ENCODE measurements at regions not wholly inside any gene's neighbourhood (a gene's known extent, or its start where the extent isn't known, plus 50 kb on each side); places are given as distances from the start of the nearest gene placed in this dataset.

DNA sequence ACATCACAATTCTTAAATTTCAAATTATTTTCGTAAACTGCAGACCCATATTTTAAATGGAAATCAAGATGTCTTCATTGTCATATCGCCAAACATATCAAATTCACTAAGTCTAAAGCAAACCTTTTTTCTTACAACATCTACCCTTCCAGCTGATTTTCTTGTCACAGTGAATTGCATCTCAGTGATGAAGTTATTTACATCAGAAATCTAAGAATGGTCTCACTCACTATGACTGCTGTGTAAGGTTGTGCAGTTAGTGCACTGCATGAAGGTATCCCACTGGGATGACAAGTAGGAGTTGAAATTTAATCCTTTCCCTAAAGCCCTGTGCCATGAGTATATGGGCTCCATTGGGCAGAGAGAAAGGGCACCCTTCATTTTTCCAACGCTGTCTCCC, 399.4 kb upstream of the ITGA1 start:
- TF ChIP-seq CTCF (conservative IDR thresholded peaks at IDR 0.05) (no peak), ZFX (IDR thresholded peaks at IDR 0.05) (no peak)
- H3K27ac ChIP-seq: no peak overlapping the region

DNA sequence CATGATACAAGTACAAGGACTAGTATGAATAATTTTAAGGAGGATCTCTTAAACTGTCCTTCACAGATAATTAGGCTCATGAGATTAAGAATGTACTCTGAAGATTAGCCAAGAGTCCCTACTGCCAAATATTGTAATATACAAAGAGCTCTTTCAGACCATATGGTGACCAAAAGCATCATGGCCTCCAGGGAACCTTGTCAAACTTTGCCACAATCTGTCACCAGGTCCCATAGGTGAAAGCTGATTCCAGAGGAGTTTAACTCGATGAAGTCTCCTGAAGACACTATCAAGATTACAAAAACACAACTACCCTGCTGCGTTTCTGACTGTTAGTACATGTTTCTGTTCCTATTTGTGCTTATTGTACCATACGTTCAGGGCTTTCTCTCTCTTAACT, 395.4 kb upstream of the ITGA1 start:
- TF ChIP-seq CTCF (conservative IDR thresholded peaks at IDR 0.05): no peak
- no peak for TF ChIP-seq ZFX (IDR thresholded peaks at IDR 0.05)
- H3K27ac ChIP-seq: no peak overlapping the region

DNA sequence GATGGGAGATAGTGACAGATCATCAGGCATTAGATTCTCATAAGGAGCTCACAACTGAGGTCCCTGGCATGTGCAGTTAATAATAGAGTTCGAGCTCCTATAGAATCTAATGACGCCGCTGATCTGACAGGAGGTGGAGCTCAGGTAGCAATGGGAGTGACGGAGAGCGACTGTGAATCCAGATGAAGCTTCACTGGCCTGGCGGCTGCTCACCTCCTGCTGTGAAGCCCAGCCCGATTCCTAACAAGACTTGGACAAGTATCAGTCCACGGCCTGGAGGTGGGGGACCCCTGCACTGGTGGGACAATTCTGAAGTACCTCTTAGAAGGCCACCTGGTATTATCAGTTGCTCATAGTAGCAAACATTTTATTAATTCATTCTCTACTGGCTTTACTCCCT, 377.9 kb upstream of the ITGA1 start:
- H3K27ac ChIP-seq: no peak overlapping the region
- no peak for TF ChIP-seq CTCF (conservative IDR thresholded peaks at IDR 0.05)
- no peak for TF ChIP-seq ZFX (IDR thresholded peaks at IDR 0.05)

GRCh38 chr5:52419357-52419756, 368.4 kb upstream of the ITGA1 start:
- TF ChIP-seq CTCF (conservative IDR thresholded peaks at IDR 0.05): no peak
- TF ChIP-seq ZFX (IDR thresholded peaks at IDR 0.05): no peak
- H3K27ac ChIP-seq: no peak overlapping the region

- TF ChIP-seq CTCF (conservative IDR thresholded peaks at IDR 0.05): no peak
- no peak for TF ChIP-seq ZFX (IDR thresholded peaks at IDR 0.05)
- H3K27ac ChIP-seq: no peak overlapping the region
These were observed 360.1 kb upstream of the ITGA1 start for GRCh38 chr5:52427615-52428014.

- H3K27ac ChIP-seq: no peak overlapping the region
- TF ChIP-seq ZFX (IDR thresholded peaks at IDR 0.05) (no peak), CTCF (conservative IDR thresholded peaks at IDR 0.05) (no peak)
These were observed 358.7 kb upstream of the ITGA1 start for GRCh38 chr5:52428977-52429489.

DNA sequence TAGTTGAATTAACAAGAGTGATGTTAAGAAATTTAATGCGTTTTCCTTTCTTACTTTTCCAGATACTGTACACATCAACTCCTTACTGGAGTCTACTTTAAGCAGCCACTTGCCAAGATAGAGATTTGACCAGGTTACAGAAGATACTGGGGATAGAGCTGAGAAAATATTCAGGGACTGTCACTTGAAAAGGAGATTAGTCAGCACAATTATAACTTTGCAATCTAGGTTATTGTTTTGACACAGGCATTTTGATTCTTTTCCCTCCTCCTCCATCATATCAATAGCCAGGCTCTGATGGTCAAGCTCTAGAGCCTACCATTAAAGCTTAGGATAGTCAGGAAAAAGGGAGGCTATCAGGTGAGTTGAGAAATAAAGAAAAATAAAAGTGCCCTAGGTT, 345.9 kb upstream of the ITGA1 start:
- no peak overlapping the region for H3K27ac ChIP-seq
- TF ChIP-seq ZFX (IDR thresholded peaks at IDR 0.05): no peak
- no peak for TF ChIP-seq CTCF (conservative IDR thresholded peaks at IDR 0.05)

Measured in C4-2B (cell line).